GM21529 (cell line): ENCODE measurements at regions not wholly inside any gene's neighbourhood (a gene's known extent, or its start where the extent isn't known, plus 50 kb on each side); places are given as distances from the start of the nearest gene placed in this dataset.

ENCODE experiments used
- ATAC-seq: cut with Tn5 transposase; IDR thresholded peaks from one replicate; pipeline ENCODE4 v1.9.1; 2021; ENCODE audit not compliant: unreplicated experiment

DNA sequence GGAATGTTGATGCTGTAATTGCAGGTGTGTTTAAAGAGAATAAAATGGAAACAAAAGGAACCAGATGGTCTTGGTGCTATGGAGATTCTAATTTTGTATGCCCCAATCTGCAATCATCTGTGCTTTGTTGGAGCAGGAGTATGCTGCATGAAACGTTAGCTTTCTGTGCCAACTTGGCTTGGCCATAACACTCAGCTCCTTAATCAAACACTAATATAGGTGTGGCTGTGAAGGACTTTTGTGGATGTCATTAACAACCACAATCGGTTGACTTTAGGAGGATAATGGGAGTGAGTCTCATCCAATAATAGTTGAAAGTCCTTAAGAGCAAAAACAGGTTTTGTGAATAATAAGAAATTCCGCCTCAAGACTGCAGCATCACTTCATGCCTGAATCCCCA, 399.2 kb downstream of the NLGN4X start:
- no peak for ATAC-seq

DNA sequence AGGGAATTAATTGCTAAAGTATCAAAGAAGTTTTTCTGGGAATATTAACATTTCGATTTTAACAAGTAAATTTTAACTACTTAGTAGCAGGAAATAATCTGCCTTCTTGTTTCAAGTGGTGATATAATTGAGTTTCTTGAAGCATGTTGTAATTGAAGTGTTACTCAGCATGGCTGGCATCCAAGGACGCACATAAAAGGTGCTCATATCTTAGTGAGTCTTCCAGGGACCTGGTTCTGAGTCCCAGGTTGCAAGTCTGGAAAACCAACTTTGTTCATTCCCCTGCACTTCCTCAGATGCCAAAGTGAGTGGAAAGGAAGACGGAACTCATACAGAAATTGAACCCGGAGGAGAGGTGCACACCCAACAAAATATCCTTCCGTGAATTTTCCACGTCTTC, 399.6 kb downstream of the NLGN4X start:
- no peak for ATAC-seq

DNA sequence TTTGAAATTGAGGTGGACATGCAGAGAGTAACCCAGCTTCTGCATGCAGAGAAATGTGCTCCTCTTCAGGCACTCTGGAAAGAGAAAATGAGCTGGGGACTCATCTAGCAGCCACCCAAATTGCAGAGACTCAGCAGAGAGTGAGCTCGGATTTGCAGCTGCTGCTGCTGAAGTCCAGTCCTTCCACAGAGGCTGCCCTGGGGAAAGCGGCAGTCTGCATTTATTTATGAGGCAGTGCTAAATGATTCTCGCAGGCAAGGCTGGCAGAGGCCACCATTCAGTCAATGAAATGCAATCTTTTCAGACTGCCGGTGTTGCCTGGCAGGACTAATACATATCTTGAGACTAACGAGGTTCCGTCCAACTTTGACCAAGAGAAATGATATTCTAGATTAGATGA, 404.8 kb downstream of the NLGN4X start:
- no peak for ATAC-seq

DNA sequence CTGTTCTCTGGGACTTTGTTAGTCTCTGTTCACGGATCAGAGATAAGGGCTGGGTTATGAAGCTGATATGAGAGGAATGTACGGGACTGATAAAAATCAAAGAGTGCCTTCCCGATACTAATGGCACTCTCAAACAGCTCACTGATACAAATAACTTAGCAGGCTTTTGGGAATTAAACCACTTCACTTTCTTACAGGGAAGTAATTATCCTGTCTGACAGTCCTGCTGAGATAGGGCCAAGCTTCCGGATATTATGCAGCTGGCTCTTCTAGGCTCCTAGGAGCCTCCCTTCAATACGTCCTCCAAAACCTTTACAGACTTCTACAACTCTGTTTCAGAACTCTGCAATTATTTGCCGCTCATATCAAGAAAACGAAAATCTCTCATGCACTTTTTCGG, 418.0 kb downstream of the NLGN4X start:
- no peak for ATAC-seq

DNA sequence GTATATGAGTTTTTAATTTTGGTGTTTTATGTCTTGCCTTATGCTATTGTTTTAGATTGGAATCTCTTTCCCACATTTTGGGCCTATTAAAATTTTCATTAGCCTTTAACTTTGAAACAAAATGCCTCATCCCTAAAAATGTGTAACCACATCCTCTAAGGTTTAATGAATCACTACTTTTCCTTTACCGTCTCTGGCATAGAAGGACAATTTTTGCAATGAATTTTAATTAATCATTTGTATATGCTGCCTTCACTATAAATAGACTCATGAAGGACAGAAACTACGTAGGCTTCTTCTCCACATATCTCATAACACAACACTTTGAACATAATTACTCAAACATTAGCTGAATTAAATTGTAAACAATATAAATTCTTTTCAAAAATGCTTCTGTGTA, 421.5 kb downstream of the NLGN4X start:
- no peak for ATAC-seq

DNA sequence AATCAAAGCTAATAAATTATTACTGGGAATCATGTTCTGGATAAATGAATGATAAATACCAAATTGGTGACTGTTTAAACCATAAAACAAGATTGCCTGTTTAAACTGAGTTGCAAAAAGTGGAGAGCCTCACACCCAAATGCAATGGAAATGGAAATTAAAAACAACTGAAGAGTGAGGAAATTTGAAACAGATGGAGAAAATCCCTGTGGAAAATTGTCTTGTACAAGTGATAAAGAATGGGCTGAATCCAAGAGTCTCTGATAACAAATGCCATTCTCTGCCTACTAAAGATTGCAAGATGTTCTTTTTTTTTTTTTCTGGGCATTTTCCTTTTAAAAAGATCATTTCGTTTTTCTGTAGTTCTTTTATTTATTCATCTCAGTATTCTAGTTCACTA, 426.3 kb downstream of the NLGN4X start:
- no peak for ATAC-seq

DNA sequence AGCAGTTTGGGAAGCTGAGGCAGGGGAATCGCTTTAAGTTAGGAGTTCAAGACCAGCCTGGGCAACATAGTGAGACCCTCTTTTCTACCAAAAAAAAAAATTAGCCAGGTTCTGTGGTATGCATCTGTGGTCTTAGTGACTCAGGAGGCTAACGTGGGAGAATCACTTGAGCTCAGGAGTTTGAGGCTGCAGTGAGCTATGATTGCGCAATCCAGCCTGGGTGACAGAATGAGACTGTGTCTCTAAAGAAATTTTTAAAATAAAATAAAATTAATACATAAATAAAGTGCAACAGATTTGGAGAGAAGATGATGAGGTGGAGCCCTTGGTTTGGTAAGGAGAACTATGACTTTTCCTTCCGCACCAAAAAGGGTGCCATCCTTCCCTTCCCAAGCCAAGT, 436.9 kb downstream of the NLGN4X start:
- no peak for ATAC-seq

DNA sequence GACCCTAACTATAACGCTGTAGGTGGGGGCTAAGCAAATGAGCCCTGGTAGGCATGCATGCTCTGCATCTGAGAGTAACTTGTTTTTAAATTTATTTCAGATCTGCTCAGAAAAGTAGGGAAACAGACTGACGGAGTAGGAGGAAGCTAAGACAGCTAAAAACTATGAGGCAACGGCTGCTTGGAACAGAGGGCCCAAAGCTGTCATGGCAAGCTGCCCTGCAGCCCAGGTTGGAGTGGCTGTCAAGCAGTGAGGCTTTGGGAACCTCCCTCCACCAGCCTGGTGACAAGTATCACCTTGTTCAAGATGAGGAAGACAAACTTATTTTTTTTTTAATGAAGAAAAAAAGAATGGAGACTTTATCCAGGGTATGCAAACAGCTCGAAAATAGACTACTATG, 439.8 kb downstream of the NLGN4X start:
- no peak for ATAC-seq

DNA sequence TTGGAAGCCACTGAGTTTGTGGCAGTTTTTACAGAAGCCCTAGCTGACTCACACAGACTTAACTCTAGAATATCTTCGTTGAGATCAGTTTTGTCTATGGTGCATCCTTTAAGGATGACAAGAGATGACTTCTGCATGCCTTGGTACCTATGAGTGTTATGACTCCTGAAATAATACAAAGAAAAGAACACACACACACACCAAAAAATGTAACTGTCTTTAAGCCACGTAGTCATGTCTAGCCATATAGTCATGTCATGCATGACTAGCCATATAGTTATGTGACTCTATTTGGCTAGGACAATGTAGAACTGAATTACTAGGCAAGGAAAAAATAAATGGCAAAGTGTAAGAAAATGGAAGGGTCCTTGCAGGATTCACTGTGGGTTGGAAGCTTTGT, 447.8 kb downstream of the NLGN4X start:
- no peak for ATAC-seq

DNA sequence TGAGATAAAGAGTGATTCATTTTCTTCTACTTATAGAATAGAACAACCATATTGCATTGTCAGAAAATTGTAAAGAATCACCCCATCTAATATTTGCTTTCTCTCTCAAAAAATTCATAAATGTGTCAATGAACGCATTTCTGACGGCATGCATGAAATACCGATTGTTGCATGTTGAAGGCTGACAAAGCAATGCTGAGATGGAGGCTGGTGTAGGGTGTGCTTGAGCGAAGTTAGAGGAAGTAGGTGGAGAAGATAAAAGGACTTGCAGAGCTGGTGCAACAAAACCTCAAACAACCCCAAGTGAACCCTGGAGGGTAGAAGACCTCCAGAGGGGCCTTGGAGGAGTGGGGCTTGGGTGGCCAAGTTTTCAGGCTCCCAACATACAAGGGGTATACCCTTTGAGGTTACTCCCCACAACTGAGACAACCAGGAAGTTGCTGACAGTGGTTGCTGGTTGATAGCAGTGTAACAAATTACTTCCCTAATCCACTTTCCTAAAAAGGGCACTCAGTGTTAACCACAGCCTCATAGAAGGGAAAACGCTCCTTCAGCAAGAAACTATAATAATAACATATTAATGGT, 452.7 kb downstream of the NLGN4X start:
- no peak for ATAC-seq

DNA sequence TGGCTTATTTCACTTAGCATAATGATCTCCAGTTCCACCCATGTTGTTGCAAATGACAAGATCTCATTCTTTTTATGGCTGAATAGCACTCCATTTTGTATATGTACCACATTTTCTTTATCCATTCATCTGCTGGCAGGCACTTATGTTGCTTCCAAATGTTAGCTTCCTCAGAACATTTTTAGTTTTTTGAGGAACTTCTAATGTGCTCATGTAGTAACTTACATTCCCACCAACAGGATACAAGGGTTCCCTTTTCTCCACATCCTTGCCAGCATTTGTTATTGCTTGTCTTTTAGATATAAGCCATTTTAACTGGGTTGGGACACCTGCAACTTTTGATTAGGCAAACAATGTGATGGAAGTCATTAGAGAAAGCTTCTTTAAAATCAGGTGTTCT, 454.2 kb downstream of the NLGN4X start:
- no peak for ATAC-seq

DNA sequence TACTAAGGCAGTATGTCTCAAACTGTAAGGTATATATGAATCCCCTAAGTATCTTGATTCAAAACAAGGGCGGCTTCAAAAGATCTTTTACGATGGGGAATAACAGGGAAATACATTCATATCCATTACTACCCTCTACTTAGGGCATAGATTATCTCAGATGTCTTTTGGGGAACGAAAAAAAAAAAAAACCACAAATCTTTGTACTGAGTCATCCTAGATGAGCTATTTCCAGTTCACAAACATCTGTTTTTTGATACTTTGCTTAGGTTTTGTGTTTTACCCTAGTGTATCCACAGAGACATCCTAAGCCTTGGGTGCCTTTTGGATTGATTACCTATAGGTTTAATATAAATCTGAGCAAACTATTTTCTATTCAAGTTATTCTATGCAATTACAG, 457.2 kb downstream of the NLGN4X start:
- ATAC-seq: no peak

DNA sequence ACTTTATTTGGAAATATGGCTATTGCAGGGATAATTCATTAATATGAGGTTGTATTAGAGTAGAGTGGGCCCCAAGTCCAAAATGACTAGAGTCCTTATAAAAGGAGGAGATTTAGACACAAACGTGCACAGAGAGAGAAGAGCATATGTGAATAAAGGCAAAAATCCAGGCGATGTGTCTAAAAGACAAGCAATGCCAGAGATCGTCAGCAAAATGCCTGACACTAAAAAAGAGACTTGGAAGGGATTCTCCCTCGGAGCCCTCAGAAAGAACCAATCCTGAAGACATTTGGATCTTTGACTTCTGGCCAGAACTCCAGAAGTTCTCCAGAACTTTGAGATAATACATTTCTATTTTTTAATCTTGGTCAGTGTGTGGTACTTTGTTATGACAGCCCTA, 472.1 kb downstream of the NLGN4X start:
- ATAC-seq: no peak

DNA sequence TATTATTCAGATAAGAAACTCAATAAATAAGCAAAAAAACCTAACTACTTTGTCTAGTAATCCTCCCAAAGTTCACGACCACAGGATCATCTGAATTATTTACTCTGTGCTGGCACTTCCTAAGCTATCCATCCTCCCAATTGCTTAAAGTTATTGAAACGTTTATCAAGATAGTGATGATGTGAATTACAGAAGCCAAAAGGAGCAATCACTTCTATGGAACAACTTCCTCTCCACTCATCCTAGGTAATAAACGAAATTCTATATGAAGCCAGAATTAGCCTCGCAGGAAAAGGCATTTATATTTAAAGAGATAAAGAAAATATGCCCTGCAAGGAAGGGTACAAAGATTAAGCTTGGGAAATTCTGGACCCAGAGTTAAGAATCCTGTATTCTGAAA, 475.4 kb downstream of the NLGN4X start:
- no peak for ATAC-seq

DNA sequence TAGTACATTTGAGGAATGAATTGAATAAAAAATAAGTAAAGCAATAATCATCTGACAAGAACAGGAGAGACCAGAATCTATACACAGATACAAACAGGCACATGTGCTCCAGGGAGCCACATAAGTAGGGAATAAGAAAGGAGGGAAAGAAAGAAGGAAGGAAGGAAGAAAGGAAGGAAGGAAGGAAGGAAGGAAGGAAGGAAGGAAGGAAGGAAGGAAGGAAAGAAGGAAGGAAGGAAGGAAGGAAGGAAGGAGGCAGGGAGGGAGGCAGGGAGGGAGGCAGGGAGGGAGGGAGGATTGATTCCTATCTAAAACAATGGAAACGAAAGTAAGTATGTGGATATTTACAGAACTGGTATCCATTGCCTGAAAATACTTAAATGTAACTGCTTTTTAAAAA, 475.8 kb downstream of the NLGN4X start:
- no peak for ATAC-seq

DNA sequence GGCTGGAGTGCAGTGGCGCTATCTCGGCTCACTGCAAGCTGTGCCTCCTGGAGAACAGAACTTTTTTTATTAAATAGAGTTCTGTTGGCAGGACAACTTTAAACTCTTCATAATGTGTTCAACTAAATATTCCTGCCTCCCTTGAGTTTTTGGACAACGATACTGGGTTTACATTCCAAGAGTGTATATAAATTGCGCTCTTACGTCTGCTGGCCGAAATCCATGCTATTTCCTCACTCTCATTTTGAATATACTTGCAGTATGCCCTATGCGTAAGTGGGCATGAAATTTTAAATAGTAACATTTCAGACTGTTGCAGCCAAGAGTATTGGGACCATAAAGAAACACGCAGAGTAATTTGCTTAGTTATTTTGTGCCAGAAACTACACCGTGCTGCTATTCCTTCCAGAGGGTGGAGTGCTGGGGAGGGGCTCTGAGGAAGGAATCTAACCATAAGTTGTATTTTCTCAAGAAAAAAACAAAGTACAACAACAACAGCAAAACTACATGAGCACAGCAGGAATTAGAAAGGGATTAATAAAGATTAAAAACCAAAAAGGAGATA, 480.0 kb downstream of the NLGN4X start:
- no peak for ATAC-seq

DNA sequence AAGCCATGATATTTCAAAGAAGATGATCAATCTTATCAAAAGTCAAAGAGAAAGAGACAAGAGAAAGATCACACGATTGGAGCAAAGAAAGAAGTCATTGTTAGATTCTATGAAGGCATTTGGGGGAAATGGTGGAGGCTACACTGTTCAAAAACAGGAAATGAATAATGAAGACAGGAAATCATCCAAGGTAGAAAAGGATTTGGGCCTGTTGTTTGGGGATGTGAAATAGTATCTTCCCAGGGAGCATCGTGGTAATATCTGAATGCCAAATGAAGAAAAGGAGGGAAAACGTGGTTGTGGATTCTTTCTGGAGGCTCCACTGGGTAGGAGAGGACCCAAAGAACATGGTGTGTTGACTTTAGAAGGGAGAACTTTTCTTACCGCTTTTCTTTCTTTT, 482.4 kb downstream of the NLGN4X start:
- no peak for ATAC-seq

DNA sequence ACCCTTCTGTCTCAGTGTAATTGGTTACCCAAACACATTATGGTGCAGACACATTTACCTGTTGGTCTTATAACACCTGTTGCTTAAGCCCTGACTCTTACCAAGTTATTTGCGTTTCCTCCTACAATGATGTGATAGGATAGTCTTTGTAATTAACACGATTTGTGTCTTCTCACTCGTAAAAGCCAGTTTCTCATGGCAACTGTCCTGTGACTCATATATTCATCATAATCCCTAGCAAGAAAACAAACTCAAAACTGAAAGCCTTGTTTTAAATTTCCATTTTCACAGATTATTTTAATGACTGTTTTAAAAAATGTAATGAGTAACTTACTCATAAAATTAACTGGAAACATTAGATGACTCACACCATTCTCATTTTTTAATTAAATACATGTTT, 495.2 kb downstream of the NLGN4X start:
- ATAC-seq: no peak

DNA sequence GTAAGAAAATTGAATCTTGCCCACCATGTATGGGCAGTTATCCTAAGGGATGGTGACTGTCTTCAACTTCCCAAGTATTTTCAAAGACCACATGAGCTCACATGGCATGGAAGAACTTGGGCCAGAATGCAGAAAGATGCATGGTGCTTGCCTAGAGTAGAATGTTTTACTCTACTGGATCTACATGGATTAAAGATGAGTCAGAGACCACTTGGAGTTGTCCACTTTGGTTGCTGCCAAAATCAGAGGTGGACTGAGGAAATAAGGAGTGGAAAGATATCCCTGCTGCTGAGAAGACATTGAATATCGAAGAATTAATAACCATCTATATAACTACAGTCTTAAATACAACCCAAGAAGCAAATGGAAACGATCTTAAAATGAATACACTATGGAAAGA, 498.1 kb downstream of the NLGN4X start:
- no peak for ATAC-seq

DNA sequence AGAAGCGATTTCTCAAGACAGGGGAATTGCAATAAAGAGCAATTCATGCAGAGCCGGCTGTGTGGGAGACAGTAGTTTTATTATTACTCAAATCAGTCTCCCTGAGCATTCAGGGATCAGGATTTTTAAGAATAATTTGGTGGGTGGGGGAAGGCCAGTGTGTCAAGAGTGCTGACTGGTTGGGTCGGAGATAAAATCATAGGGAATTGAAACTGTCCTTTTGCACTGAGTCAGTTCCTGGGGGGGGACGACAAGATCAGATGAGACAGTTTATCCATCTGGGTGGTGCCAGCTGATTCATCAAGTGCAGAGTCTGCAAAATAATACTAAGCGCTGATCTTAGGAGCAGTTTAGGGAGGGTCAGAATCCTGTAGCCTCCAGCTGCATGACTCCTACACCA, 502.4 kb downstream of the NLGN4X start:
- ATAC-seq: no peak

DNA sequence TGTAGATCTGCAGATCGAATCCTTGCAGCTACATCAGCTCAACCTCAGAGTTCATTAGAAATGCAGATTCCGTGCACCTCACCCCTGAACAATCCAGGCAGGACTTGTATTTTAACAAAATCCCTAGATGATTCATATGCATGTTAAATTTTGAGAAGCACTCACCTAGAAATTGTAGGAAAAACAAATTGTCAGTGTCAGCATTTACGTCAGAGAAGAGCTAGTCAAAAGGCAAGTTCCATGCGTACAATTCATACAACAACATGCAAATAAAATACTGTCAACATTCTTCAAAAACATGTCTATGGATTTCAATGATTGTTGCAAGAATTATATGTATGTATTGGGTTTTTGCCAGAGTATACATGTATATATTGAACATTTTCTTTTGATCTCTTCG, 504.5 kb downstream of the NLGN4X start:
- ATAC-seq: no peak

DNA sequence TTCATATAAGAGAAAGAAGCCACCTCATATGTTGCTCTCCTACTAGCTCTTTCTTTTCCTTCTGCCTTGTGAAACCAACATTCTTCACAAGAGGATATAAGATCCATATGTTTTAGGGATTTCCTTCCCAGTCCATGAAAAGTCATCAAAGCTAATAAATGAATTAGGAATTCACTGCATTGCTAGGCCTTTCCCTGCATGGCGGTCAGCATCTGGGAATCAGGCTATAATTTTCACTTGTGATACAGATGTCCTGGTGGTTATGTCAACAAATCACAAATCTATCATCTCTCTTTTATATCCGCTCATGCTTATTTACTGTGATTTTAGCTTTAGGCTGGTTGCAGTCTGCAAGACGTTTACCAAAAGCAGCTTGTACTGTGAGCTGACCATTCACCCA, 510.0 kb downstream of the NLGN4X start:
- ATAC-seq: no peak

DNA sequence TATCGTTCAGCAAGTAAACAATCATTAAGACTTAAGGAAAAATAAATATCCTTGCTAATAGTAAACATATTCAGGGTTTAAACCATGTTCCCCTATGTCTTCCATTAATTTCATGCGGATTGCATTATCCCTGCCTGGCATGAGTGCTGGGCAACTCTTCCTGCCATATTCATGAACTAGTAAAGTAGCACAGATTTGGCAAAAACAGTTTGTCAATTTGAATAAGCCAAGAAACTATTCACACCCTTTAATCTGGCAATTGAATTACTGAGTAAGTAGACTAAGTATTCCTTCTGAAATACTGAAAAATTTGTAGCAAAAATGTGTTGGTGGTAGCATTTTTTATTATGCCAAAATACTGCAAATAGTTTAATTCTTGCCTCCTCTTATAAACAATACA, 512.0 kb downstream of the NLGN4X start:
- no peak for ATAC-seq

DNA sequence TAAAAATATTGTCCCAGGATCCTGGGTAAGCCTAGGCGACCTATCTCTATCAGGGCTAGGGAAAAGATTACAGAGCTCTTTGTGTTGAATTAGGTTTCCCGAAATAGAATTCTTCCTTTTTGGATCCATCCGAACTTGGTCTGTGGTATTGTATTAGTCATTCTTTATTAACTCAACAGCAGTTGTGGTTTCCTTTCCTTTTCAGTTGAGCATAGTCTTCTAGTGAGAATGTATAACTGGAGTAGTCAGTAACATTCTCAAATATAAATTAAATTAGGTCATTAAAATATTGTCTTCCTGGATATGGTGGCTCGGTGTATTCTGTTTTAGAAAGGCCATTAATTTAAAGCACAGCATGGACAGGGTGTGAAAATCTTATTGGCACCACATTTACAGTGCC, 520.4 kb downstream of the NLGN4X start:
- ATAC-seq: no peak
